ENCODE measurements at regions not wholly inside any gene's neighbourhood (a gene's known extent, or its start where the extent isn't known, plus 50 kb on each side); places are given as distances from the start of the nearest gene placed in this dataset.
"Not testable (repeated sequence)": the region's sequence is repeated elsewhere in the genome, so short reads cannot be mapped to it uniquely, and the experiment has no call there.

DNA sequence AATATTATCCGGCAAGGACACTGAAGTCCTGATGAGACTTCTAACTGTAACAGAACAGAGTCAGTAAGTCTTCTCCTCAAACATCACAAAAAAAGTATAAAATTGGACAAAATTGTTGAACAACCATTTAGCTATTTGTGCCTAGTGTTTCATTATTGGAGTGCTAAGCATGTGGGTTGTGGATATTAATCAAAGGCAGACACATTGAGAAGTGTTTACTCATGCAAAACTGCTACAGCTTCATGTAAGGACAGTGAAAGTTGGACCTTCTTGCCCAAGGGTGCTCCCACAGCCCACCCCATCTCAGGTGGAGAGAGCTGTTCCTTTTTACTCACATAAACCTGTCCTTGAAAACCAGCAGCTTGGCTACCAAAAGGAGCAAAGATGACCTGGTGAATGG is 355.1 kb upstream of the DAB2 start:
- DNase-seq: no peak

GRCh38 chr5:39775797-39776365 is 351.1 kb upstream of the DAB2 start:
- no peak for DNase-seq

- no peak for DNase-seq
These were observed 350.5 kb upstream of the DAB2 start for GRCh38 chr5:39775086-39775796.

- no peak for DNase-seq
These were observed 349.8 kb upstream of the DAB2 start for GRCh38 chr5:39774605-39775004.

- DNase-seq: no peak
These were observed 347.5 kb upstream of the DAB2 start for GRCh38 chr5:39772307-39772706.

DNA sequence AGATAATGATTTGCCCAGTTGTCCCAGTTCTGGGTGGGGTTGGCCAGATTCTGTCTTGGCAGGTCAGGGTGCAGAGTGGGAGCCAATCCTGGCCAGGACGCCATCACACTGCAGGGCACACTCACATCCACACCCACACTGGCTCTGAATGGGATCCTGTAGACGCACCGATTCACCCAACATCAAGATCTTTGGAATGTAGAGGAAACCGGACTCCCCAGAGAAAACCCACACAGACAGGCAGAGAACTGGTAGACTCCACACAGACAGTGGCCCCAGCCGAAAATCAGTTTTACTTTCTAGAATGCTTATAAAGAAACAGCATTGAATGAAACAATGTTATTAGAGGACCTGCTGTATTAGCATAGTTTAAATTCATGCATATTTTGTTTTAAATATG is 343.1 kb upstream of the DAB2 start:
- DNase-seq: no peak

DNA sequence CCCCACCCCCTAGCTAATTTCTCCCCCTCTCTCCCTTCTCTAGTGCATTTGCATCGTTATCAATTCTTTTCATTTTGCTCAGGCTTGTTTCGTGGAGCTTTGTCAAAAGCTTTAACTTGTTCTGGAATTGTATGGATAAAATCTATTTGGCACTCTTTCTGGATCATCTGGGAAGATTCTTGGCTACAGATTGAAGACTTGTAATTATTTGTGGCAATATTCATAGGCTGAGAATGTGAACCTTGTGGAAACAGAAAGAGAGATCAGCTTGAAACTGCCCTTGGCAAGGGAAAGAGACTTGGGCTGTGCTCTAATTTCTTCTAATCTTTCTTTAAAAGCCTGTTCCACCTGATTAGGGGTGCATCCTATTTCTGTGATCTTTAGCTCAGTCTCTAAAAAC is 340.6 kb upstream of the DAB2 start:
- no peak for DNase-seq

- DNase-seq: no peak
These were observed 338.0 kb upstream of the DAB2 start for GRCh38 chr5:39762761-39763160.

DNA sequence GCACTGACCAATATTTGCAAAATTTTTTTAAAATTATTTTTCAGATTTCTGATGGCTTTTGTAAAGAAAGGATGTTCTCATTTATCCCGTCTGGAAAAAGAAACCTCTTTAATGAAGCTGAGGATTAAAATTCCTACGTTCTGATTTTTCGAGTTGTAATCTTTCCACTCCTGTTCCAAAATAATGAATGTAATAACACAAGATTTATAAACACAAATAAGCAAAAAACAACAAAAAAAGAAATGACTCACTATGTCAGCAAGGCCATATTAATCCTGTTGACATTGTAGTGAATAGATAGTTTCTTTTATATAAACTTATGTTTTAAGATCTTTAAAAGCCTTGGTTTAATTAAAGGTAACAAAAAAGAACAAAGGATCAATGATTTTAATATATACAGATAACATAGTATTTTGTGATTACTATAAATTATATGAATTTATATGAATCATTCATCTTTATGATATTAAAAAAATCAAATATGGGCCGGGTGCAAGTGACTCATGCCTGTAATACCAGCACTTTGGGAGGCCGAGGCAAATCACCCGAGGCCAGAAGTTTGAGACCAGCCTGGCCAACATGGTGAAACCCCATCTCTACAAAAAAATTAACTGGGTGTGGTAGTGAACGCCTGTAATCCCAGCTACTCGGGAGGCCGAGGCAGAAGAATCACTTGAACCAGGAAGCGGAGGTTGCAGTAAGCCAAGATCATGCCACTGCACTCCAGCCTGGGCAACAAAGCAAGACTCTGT is 336.6 kb upstream of the DAB2 start:
- no peak for DNase-seq

GRCh38 chr5:39760385-39761198 is 335.8 kb upstream of the DAB2 start:
- no peak for DNase-seq

DNA sequence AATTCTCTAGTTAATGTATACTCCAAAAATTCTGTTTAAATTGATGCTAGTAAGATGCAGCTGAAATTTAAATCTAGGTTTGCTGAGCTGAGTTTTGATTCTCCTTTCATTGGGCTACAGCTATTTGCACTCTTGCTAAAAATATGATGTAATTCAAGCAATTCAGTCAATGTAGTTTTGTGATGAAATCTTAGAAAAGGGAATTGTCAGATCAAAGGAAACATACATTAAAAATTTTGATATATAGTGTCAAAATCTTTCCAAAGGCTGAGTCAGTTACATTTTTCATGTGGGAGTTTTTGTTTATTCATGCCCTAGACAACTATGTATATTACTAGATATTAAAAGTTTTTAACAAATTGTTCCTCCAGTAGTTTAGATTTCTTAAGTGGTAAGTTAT is 334.9 kb upstream of the DAB2 start:
- no peak for DNase-seq

- DNase-seq: no peak
These were observed 333.6 kb upstream of the DAB2 start for GRCh38 chr5:39758426-39758825.

GRCh38 chr5:39757131-39757530 is 332.4 kb upstream of the DAB2 start:
- DNase-seq: no peak

- no peak for DNase-seq
These were observed 331.2 kb upstream of the DAB2 start for GRCh38 chr5:39755986-39756385.

- no peak for DNase-seq
These were observed 330.7 kb upstream of the DAB2 start for GRCh38 chr5:39755452-39755851.

DNA sequence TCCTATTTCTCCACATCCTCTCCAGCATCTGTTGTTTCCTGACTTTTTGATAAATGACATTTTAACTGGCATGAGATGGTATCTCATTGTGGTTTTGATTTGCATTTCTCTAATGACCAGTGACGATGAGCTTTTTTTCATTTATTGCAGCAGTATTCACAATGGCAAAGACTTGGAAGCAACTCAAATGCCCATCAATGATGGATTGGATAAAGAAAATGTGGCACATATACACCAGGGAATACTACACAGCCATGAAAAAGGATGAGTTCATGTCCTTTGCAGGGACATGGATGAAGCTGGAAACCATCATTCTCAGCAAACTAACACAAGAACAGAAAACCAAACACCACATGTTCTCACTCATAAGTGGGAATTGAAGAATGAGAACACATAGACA is 329.0 kb upstream of the DAB2 start:
- not testable (repeated sequence) for DNase-seq

GRCh38 chr5:39750661-39751060 is 325.9 kb upstream of the DAB2 start:
- no peak for DNase-seq

GRCh38 chr5:39742916-39743315 is 318.1 kb upstream of the DAB2 start:
- no peak for DNase-seq

DNA sequence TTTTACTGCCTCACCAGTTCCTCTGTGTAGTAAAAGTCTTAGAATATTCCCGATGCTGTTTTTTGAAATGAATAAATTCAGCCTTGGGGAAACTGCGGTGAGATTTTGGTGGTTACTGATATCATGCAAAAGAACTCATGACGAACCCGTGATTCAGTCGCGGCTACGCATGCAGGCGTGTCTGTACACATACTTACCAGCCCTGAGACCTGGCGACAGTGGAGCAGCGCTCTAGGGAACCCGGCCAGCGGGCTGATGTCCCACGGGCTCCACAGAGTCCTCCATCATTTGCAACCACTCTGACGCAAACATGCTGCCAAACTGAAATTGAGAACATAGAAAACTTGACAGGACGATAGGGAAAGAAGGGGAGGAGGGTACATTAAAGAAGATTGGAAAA is 315.6 kb upstream of the DAB2 start:
- no peak for DNase-seq

GRCh38 chr5:39732166-39732565 is 307.4 kb upstream of the DAB2 start:
- no peak for DNase-seq

DNA sequence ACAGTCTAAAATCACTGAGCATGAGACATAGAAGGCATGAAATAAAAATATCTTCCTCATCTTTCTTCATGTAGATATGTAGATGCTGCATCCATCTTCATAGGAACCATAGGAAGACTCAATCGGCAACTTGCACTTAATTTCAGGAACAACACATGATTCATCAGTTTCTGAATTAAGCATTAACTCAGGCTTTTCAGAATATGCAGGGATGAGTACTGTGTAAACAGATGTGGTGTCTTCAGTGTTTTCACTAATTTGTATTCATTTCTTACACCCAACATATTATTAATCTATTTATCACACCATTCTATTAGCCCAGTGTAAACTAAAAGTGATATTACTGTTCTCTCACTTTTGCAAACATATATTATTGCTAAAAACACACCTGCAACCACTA is 305.9 kb upstream of the DAB2 start:
- DNase-seq: no peak

GRCh38 chr5:39730006-39730405 is 305.2 kb upstream of the DAB2 start:
- no peak for DNase-seq

DNA sequence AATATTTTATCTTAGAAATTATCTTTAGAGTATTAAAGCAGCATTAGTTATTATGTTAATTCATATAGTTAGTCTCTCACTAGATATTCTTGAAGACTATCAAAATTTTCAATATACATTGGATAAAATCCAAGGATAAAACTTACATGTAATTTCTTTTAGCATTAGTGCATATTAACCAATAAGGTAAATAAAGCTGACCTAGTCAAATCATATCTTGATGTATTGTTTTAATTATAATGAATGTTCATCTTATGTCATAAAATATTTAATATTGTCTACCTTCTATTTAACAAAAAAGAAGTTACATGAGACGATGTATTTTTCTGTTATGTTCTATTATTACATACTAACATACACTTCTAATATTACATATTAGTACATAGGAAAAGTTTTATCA is 301.7 kb upstream of the DAB2 start:
- no peak for DNase-seq

- DNase-seq: no peak
These were observed 296.6 kb upstream of the DAB2 start for GRCh38 chr5:39721394-39721793.
